Esophagus muscularis mucosa (tissue), 4 donors: ENCODE measurements at regions not wholly inside any gene's neighbourhood (a gene's known extent, or its start where the extent isn't known, plus 50 kb on each side); places are given as distances from the start of the nearest gene placed in this dataset.

ENCODE experiments used
- DNase-seq: peaks from one replicate; pipeline ENCODE4 v3.0.0-alpha.2; 2017; ENCODE audit errors: extremely low spot score
- H3K27ac ChIP-seq, 4 donors: fragments of 200-600 bp; sonication (generic); replicated peaks in 1 of 4; 1 replicate in 3 of 4; 2 replicates in 1 of 4; pipeline ENCODE4 v1.5.1; 2016 to 2019; ENCODE audit warnings: mild to moderate bottlenecking in 1 of 4
- H3K27me3 ChIP-seq, 4 donors: fragments of 200-600 bp; sonication (generic); one replicate each; pipeline versions ENCODE4 v1.5.1 to v1.6.0; 2016 to 2019
- H3K36me3 ChIP-seq, 4 donors: fragments of 200-600 bp; sonication (generic); one replicate each; pipeline ENCODE4 v1.5.1; 2016 to 2019
- H3K4me1 ChIP-seq, 4 donors: fragments of 200-600 bp; sonication (generic); one replicate each; pipeline ENCODE4 v1.5.1; 2016 to 2019
- H3K4me3 ChIP-seq, 4 donors: fragments of 200-600 bp; sonication (generic); 1 replicate in 2 of 4; 2 replicates in 2 of 4; pipeline ENCODE4 v1.5.1; 2016 to 2019; ENCODE audit warnings: mild to moderate bottlenecking in 4 of 4, moderate library complexity in 1 of 4
- H3K9me3 ChIP-seq, 4 donors: fragments of 200-600 bp; sonication (generic); 1 replicate in 3 of 4; 2 replicates in 1 of 4; pipeline ENCODE4 v1.5.1; 2016 to 2019
- CTCF ChIP-seq, 3 experiments: fragments of 200-600 bp in 2 of 3; fragments of 450-650 bp in 1 of 3; sonication (generic) in 2 of 3; IDR thresholded peaks; one replicate each; pipeline ENCODE4 v1.5.1; 2017 to 2019; ENCODE audit warnings: antibody characterized with exemption in 3 of 3, mild to moderate bottlenecking in 2 of 3, moderate library complexity in 1 of 3
- EP300 ChIP-seq: sonication (generic); formaldehyde crosslinking; IDR thresholded peaks from one replicate; pipeline ENCODE4 v1.6.1; 2017; ENCODE audit warnings: antibody characterized with exemption
- POLR2A ChIP-seq: fragments of 450-650 bp; IDR thresholded peaks from one replicate; pipeline ENCODE4 v1.6.1; 2017; ENCODE audit warnings: antibody characterized with exemption, moderate library complexity, mild to moderate bottlenecking, low read depth
- POLR2AphosphoS5 ChIP-seq, 2 donors: sonication (generic); formaldehyde crosslinking; IDR thresholded peaks; one replicate each; pipeline ENCODE4 v1.6.1; 2017; ENCODE audit warnings: antibody characterized with exemption in 2 of 2
- WGBS: methylation state at CpG from one replicate; pipeline ENCODE4 v1.1.5; 2018; 5-methylcytosine and 5-hydroxymethylcytosine counted together
- intact Hi-C: fragments of 100-400 bp; cut with DNase I; formaldehyde crosslinking; loops from one replicate; pipeline ENCODE4 v1.15.1; 2023

GRCh38 chr1:112251766-112252506 lies 144.1 kb upstream of the CTTNBP2NL start:
- peaks cover 5 to 13% (median 7%) of the 10 kb centered on the region in 4 donors for H3K4me1 ChIP-seq
- DNase-seq: no peak
- WGBS: 92% methylated on average over 4 of the region's 6 CpGs
- intact Hi-C loops: no loop called here
- H3K9me3 ChIP-seq: no peaks in the 10 kb centered on the region
- no peak for TF ChIP-seq POLR2AphosphoS5 (IDR thresholded peaks at IDR 0.05)
- no peak for TF ChIP-seq EP300
- no peak for TF ChIP-seq POLR2A
- no peak for TF ChIP-seq CTCF (IDR thresholded peaks at IDR 0.05)
- H3K27me3 ChIP-seq: peaks cover 0 to 4% (median 0%) of the 10 kb centered on the region in 4 donors
- no peak overlapping the region for H3K27ac ChIP-seq
- H3K36me3 ChIP-seq: no peaks in the 10 kb centered on the region
- H3K4me3 ChIP-seq: no peak overlapping the region

DNA sequence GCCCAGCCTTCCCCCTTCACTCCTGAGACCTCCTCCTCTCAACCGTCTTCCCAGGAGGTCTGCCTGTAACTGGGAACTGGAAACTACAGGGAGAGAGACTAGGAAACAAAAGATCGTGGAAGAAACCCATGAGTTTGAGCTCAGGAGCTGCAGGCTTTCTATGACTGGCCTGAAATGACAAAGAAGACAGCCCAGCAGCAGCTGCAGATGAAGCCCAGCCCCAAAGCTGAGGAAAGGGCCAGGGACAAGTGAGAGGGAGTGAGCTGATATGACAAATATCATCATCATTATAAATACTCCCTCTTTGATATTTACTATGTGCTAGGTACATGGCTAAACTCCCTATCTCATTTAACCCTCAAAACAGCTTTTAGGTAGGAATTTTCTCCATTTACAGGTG lies 142.6 kb upstream of the CTTNBP2NL start:
- peaks cover 0 to 4% (median 2%) of the 10 kb centered on the region in 4 donors for H3K4me1 ChIP-seq
- TF ChIP-seq POLR2AphosphoS5 (IDR thresholded peaks at IDR 0.05): no peak
- H3K9me3 ChIP-seq: no peaks in the 10 kb centered on the region
- peaks cover 0 to 4% (median 0%) of the 10 kb centered on the region in 4 donors for H3K27me3 ChIP-seq
- no peak overlapping the region for H3K4me3 ChIP-seq
- no peak for DNase-seq
- H3K27ac ChIP-seq: no peak overlapping the region
- intact Hi-C loops: no loop called here
- WGBS: 51% methylated on average over 2 of the region's 2 CpGs
- H3K36me3 ChIP-seq: no peaks in the 10 kb centered on the region

GRCh38 chr1:112255080-112255479 lies 140.9 kb upstream of the CTTNBP2NL start:
- Histone ChIP-seq H3K4me1 (no peaks in the 10 kb centered on the region), H3K27me3 (peaks cover 0 to 4% (median 0%) of the 10 kb centered on the region in 4 donors), H3K36me3 (no peaks in the 10 kb centered on the region), H3K27ac (peak overlapping the region in 1 of 4 donors; percentile 4), H3K4me3 (no peak overlapping the region), H3K9me3 (no peaks in the 10 kb centered on the region)
- 85% methylated on average over 1 of the region's 1 CpG for WGBS
- intact Hi-C loops: no loop called here
- TF ChIP-seq CTCF (IDR thresholded peaks at IDR 0.05): no peak
- TF ChIP-seq EP300: no peak
- no peak for TF ChIP-seq POLR2AphosphoS5 (IDR thresholded peaks at IDR 0.05)
- TF ChIP-seq POLR2A: no peak
- DNase-seq: no peak

- TF ChIP-seq CTCF (IDR thresholded peaks at IDR 0.05): no peak
- TF ChIP-seq POLR2A: no peak
- TF ChIP-seq POLR2AphosphoS5 (IDR thresholded peaks at IDR 0.05): no peak
- TF ChIP-seq EP300: no peak
- 60% methylated on average over 1 of the region's 1 CpG for WGBS
Measured at GRCh38 chr1:112256411-112256810, 139.6 kb upstream of the CTTNBP2NL start.

GRCh38 chr1:112257043-112257835 lies 138.8 kb upstream of the CTTNBP2NL start:
- intact Hi-C loops: no loop called here

More at GRCh38 chr1:112256411-112256810, 139.6 kb upstream of the CTTNBP2NL start:
- H3K9me3 ChIP-seq: no peaks in the 10 kb centered on the region
- H3K27me3 ChIP-seq: peaks cover 0 to 4% (median 0%) of the 10 kb centered on the region in 4 donors
- H3K36me3 ChIP-seq: no peaks in the 10 kb centered on the region
- DNase-seq: no peak
- H3K4me1 ChIP-seq: no peaks in the 10 kb centered on the region
- intact Hi-C loops: no loop called here
- no peak overlapping the region for H3K27ac ChIP-seq
- no peak overlapping the region for H3K4me3 ChIP-seq

More at GRCh38 chr1:112257043-112257835, 138.8 kb upstream of the CTTNBP2NL start:
- Histone ChIP-seq H3K4me1 (no peaks in the 10 kb centered on the region), H3K27ac (no peak overlapping the region), H3K9me3 (no peaks in the 10 kb centered on the region), H3K27me3 (peaks cover 0 to 4% (median 0%) of the 10 kb centered on the region in 4 donors), H3K4me3 (no peak overlapping the region), H3K36me3 (no peaks in the 10 kb centered on the region)
- TF ChIP-seq EP300: no peak
- TF ChIP-seq POLR2AphosphoS5 (IDR thresholded peaks at IDR 0.05): no peak
- 75% methylated on average over 7 of the region's 7 CpGs for WGBS
- no peak for DNase-seq
